Lower lobe of right lung (tissue), 2 donors: ENCODE measurements at regions not wholly inside any gene's neighbourhood (a gene's known extent, or its start where the extent isn't known, plus 50 kb on each side); places are given as distances from the start of the nearest gene placed in this dataset.

ENCODE experiments used
- ATAC-seq, 2 donors: fragments of 200-7000 bp; cut with Tn5 transposase; one replicate each; pipeline ENCODE4 v1.9.1; 2020 to 2022; ENCODE audit warnings: mild to moderate bottlenecking in 2 of 2, moderate library complexity in 2 of 2
- DNase-seq: peaks from one replicate; pipeline ENCODE4 v3.0.0-alpha.2; 2020
- H3K27ac ChIP-seq: fragments of 200-600 bp; one replicate; pipeline ENCODE4 v1.8.0; 2022
- H3K27me3 ChIP-seq: fragments of 200-600 bp; one replicate; pipeline ENCODE4 v1.8.0; 2022; ENCODE audit warnings: low read depth
- H3K36me3 ChIP-seq: fragments of 200-600 bp; one replicate; pipeline ENCODE4 v1.8.0; 2022; ENCODE audit warnings: mild to moderate bottlenecking
- H3K4me1 ChIP-seq: fragments of 200-600 bp; one replicate; pipeline ENCODE4 v1.8.0; 2022
- H3K4me3 ChIP-seq: fragments of 200-600 bp; one replicate; pipeline ENCODE4 v1.8.0; 2022; ENCODE audit warnings: mild to moderate bottlenecking
- H3K9me3 ChIP-seq: fragments of 200-600 bp; one replicate; pipeline ENCODE4 v1.8.0; 2022
- CTCF ChIP-seq: fragments of 200-600 bp; IDR thresholded peaks from one replicate; pipeline ENCODE4 v1.8.0; 2022; ENCODE audit warnings: antibody characterized with exemption, mild to moderate bottlenecking
- intact Hi-C: fragments of 100-400 bp; cut with DNase I; formaldehyde crosslinking; loops from one replicate; pipeline ENCODE4 v1.11.0; 2022
- donor health status: DM: no; HTN: yes; CAD: no; lungs with severe emphysema.

GRCh38 chr21:27513825-27514224, 546.9 kb upstream of the ADAMTS5 start:
- Histone ChIP-seq H3K9me3 (peaks cover 8% of the 10 kb centered on the region), H3K4me3 (no peak overlapping the region), H3K27ac (no peak overlapping the region), H3K36me3 (no peaks in the 10 kb centered on the region), H3K4me1 (no peaks in the 10 kb centered on the region), H3K27me3 (no peaks in the 10 kb centered on the region)
- DNase-seq: no peak
- no peak for TF ChIP-seq CTCF
- ATAC-seq: no peak
- intact Hi-C loops: no loop called here

GRCh38 chr21:27513016-27513415, 546.1 kb upstream of the ADAMTS5 start:
- intact Hi-C loops: no loop called here
- peaks cover 8% of the 10 kb centered on the region for H3K9me3 ChIP-seq
- no peak overlapping the region for H3K27ac ChIP-seq
- H3K4me3 ChIP-seq: no peak overlapping the region
- no peaks in the 10 kb centered on the region for H3K27me3 ChIP-seq
- DNase-seq: no peak
- no peak for TF ChIP-seq CTCF
- H3K4me1 ChIP-seq: no peaks in the 10 kb centered on the region
- no peaks in the 10 kb centered on the region for H3K36me3 ChIP-seq
- ATAC-seq: no peak

- H3K9me3 ChIP-seq: no peaks in the 10 kb centered on the region
- no peak overlapping the region for H3K4me3 ChIP-seq
- DNase-seq (no peak), ATAC-seq (no peak)
- H3K27ac ChIP-seq: no peak overlapping the region
- H3K4me1 ChIP-seq: no peaks in the 10 kb centered on the region
- no peaks in the 10 kb centered on the region for H3K27me3 ChIP-seq
- intact Hi-C loops: no loop called here
- H3K36me3 ChIP-seq: no peaks in the 10 kb centered on the region
- TF ChIP-seq CTCF: no peak
Observed at GRCh38 chr21:27511233-27511632, 544.3 kb upstream of the ADAMTS5 start.

GRCh38 chr21:27507695-27508094, 540.8 kb upstream of the ADAMTS5 start:
- DNase-seq (no peak), ATAC-seq (no peak)
- Histone ChIP-seq H3K27ac (no peak overlapping the region), H3K36me3 (no peaks in the 10 kb centered on the region), H3K9me3 (no peaks in the 10 kb centered on the region), H3K4me1 (no peaks in the 10 kb centered on the region), H3K27me3 (no peaks in the 10 kb centered on the region), H3K4me3 (no peak overlapping the region)
- intact Hi-C loops: no loop called here
- no peak for TF ChIP-seq CTCF

- TF ChIP-seq CTCF: no peak
- Histone ChIP-seq H3K4me3 (no peak overlapping the region), H3K36me3 (no peaks in the 10 kb centered on the region), H3K9me3 (no peaks in the 10 kb centered on the region), H3K4me1 (no peaks in the 10 kb centered on the region), H3K27me3 (no peaks in the 10 kb centered on the region), H3K27ac (no peak overlapping the region)
- intact Hi-C loops: no loop called here
- no peak for DNase-seq
- ATAC-seq: no peak
Observed at GRCh38 chr21:27505516-27505915, 538.6 kb upstream of the ADAMTS5 start.

- Histone ChIP-seq H3K4me3 (no peak overlapping the region), H3K9me3 (no peaks in the 10 kb centered on the region), H3K27me3 (no peaks in the 10 kb centered on the region), H3K36me3 (no peaks in the 10 kb centered on the region), H3K27ac (no peak overlapping the region), H3K4me1 (no peaks in the 10 kb centered on the region)
- DNase-seq (no peak), ATAC-seq (no peak)
- no peak for TF ChIP-seq CTCF
- intact Hi-C loops: no loop called here
Observed at GRCh38 chr21:27502801-27503200, 535.9 kb upstream of the ADAMTS5 start.
